Nephron (organoid): ENCODE measurements at regions not wholly inside any gene's neighbourhood (a gene's known extent, or its start where the extent isn't known, plus 50 kb on each side); places are given as distances from the start of the nearest gene placed in this dataset.

ENCODE experiments used
- H3K27ac Mint-ChIP-seq, 3 experiments: 2 replicates each; pipeline ENCODE4 v1.8.0; 2020; ENCODE audit warnings: mixed read lengths in 3 of 3, mild to moderate bottlenecking in 2 of 3, moderate library complexity in 1 of 3
- H3K27me3 Mint-ChIP-seq: 2 replicates; pipeline ENCODE4 v1.8.0; 2021; ENCODE audit warnings: low read depth, mild to moderate bottlenecking, moderate library complexity, mixed read lengths
- H3K36me3 Mint-ChIP-seq: 2 replicates; pipeline ENCODE4 v1.8.0; 2020; ENCODE audit warnings: low read depth, mixed read lengths
- H3K4me1 Mint-ChIP-seq: 2 replicates; pipeline ENCODE4 v1.8.0; 2020; ENCODE audit warnings: mixed read lengths
- H3K4me3 Mint-ChIP-seq, 3 experiments: 2 replicates each; pipeline ENCODE4 v1.8.0; 2020; ENCODE audit warnings: mild to moderate bottlenecking in 3 of 3, mixed read lengths in 3 of 3, moderate library complexity in 2 of 3
- H3K9me3 Mint-ChIP-seq: 2 replicates; pipeline ENCODE4 v1.8.0; 2020; ENCODE audit warnings: mixed read lengths
- CTCF ChIP-seq, 3 experiments: fragments of 200-600 bp; sonication (generic); IDR thresholded peaks; one replicate each; pipeline ENCODE4 v1.5.0; 2021; ENCODE audit warnings: antibody characterized with exemption in 3 of 3; ENCODE audit not compliant: unreplicated experiment in 3 of 3

GRCh38 chr13:53907891-53908290 is 879.3 kb downstream of the OLFM4 start:
- no peaks in the 10 kb centered on the region for H3K27me3 Mint-ChIP-seq
- TF ChIP-seq CTCF (IDR thresholded peaks at IDR 0.05; ENCODE audit: unreplicated experiment in 3 of 3), result no peak
- H3K4me3 Mint-ChIP-seq, result no peak overlapping the region
- no peaks in the 10 kb centered on the region for H3K36me3 Mint-ChIP-seq
- H3K4me1 Mint-ChIP-seq, result no peaks in the 10 kb centered on the region
- no peak overlapping the region for H3K27ac Mint-ChIP-seq
- no peaks in the 10 kb centered on the region for H3K9me3 Mint-ChIP-seq

- Mint-ChIP-seq H3K27me3 (peaks cover 4% of the 10 kb centered on the region), H3K27ac (no peak overlapping the region), H3K9me3 (no peaks in the 10 kb centered on the region), H3K4me1 (no peaks in the 10 kb centered on the region), H3K4me3 (no peak overlapping the region), H3K36me3 (no peaks in the 10 kb centered on the region)
- TF ChIP-seq CTCF (IDR thresholded peaks at IDR 0.05; ENCODE audit: unreplicated experiment in 3 of 3), result no peak
Observed at GRCh38 chr13:53920916-53921315, 892.3 kb downstream of the OLFM4 start.

- Mint-ChIP-seq H3K27ac (no peak overlapping the region), H3K36me3 (no peaks in the 10 kb centered on the region), H3K4me1 (no peaks in the 10 kb centered on the region), H3K4me3 (no peak overlapping the region), H3K9me3 (no peaks in the 10 kb centered on the region), H3K27me3 (peaks cover 4% of the 10 kb centered on the region)
- no peak for TF ChIP-seq CTCF (IDR thresholded peaks at IDR 0.05; ENCODE audit: unreplicated experiment in 3 of 3)
Observed at GRCh38 chr13:53921473-53921872, 892.9 kb downstream of the OLFM4 start.

GRCh38 chr13:53941588-53942190 is 913.1 kb downstream of the OLFM4 start:
- H3K4me3 Mint-ChIP-seq, result no peak overlapping the region
- H3K9me3 Mint-ChIP-seq, result no peaks in the 10 kb centered on the region
- H3K4me1 Mint-ChIP-seq, result no peaks in the 10 kb centered on the region
- no peak overlapping the region for H3K27ac Mint-ChIP-seq
- no peak for TF ChIP-seq CTCF (IDR thresholded peaks at IDR 0.05; ENCODE audit: unreplicated experiment in 3 of 3)
- no peaks in the 10 kb centered on the region for H3K36me3 Mint-ChIP-seq
- no peaks in the 10 kb centered on the region for H3K27me3 Mint-ChIP-seq

- no peak overlapping the region for H3K4me3 Mint-ChIP-seq
- H3K36me3 Mint-ChIP-seq, result no peaks in the 10 kb centered on the region
- H3K9me3 Mint-ChIP-seq, result no peaks in the 10 kb centered on the region
- H3K27me3 Mint-ChIP-seq, result no peaks in the 10 kb centered on the region
- no peak for TF ChIP-seq CTCF (IDR thresholded peaks at IDR 0.05; ENCODE audit: unreplicated experiment in 3 of 3)
- H3K4me1 Mint-ChIP-seq, result no peaks in the 10 kb centered on the region
- H3K27ac Mint-ChIP-seq, result no peak overlapping the region
Observed at GRCh38 chr13:53946500-53946899, 917.9 kb downstream of the OLFM4 start.

- no peak overlapping the region for H3K27ac Mint-ChIP-seq
- no peaks in the 10 kb centered on the region for H3K36me3 Mint-ChIP-seq
- no peaks in the 10 kb centered on the region for H3K9me3 Mint-ChIP-seq
- H3K4me3 Mint-ChIP-seq, result no peak overlapping the region
- TF ChIP-seq CTCF (IDR thresholded peaks at IDR 0.05; ENCODE audit: unreplicated experiment in 3 of 3), result no peak
- no peaks in the 10 kb centered on the region for H3K4me1 Mint-ChIP-seq
- H3K27me3 Mint-ChIP-seq, result no peaks in the 10 kb centered on the region
Observed at GRCh38 chr13:53953183-53953582, 924.6 kb downstream of the OLFM4 start.
